Fibroblast of lung (primary cell): ENCODE measurements at regions not wholly inside any gene's neighbourhood (a gene's known extent, or its start where the extent isn't known, plus 50 kb on each side); places are given as distances from the start of the nearest gene placed in this dataset.

Experiments used
- DNase-seq, 2 donors: peaks; one replicate each; pipeline versions ENCODE4 v3.0.0 to v3.0.0-alpha.2; 2010; ENCODE audit warnings: low read depth in 2 of 2
- H2AFZ ChIP-seq: 2 replicates; pipeline ENCODE4 v1.5.1; 2012; ENCODE audit warnings: low read length, control low read depth, inconsistent platforms
- H3K27ac ChIP-seq: 2 replicates; pipeline ENCODE4 v1.5.1; 2011; ENCODE audit warnings: low read length, control low read depth; ENCODE audit not compliant: insufficient read depth
- H3K27me3 ChIP-seq: 2 replicates; pipeline ENCODE4 v1.5.1; 2011; ENCODE audit warnings: mild to moderate bottlenecking, low read length; ENCODE audit not compliant: control insufficient read depth, insufficient read depth
- H3K36me3 ChIP-seq: 2 replicates; pipeline ENCODE4 v1.5.1; 2011; ENCODE audit warnings: low read length; ENCODE audit not compliant: control insufficient read depth, insufficient read depth
- H3K4me1 ChIP-seq: 2 replicates; pipeline ENCODE4 v1.5.1; 2011; ENCODE audit warnings: low read length; ENCODE audit not compliant: control insufficient read depth, insufficient read depth; ENCODE audit errors: extremely low read depth
- H3K4me2 ChIP-seq: 2 replicates; pipeline ENCODE4 v1.5.1; 2011; ENCODE audit warnings: low read length, control low read depth; ENCODE audit not compliant: insufficient read depth; ENCODE audit errors: extremely low read depth
- H3K4me3 ChIP-seq, 4 experiments: fragments of 200-600 bp in 1 of 4; sonication (generic) in 1 of 4; replicated peaks in 1 of 4; 2 replicates each; pipeline ENCODE4 v1.5.1; 2011 to 2016; ENCODE audit warnings: low read length in 4 of 4, low read depth in 3 of 4, mild to moderate bottlenecking in 3 of 4, control low read depth in 2 of 4, inconsistent platforms in 1 of 4, mixed read lengths in 1 of 4; ENCODE audit not compliant: insufficient read depth in 1 of 4; ENCODE audit errors: control extremely low read depth in 1 of 4
- H3K79me2 ChIP-seq: 2 replicates; pipeline ENCODE4 v1.5.1; 2012; ENCODE audit warnings: mild to moderate bottlenecking, low read length, inconsistent platforms; ENCODE audit not compliant: control insufficient read depth, insufficient read depth
- H3K9ac ChIP-seq: 2 replicates; pipeline ENCODE4 v1.5.1; 2011; ENCODE audit warnings: mild to moderate bottlenecking, low read length, control low read depth; ENCODE audit not compliant: insufficient read depth
- H3K9me3 ChIP-seq: 2 replicates; pipeline ENCODE4 v1.5.1; 2012; ENCODE audit warnings: low read depth, low read length; ENCODE audit not compliant: control insufficient read depth, insufficient read depth
- H4K20me1 ChIP-seq: 2 replicates; pipeline ENCODE4 v1.5.1; 2011; ENCODE audit warnings: low read length; ENCODE audit not compliant: control insufficient read depth, insufficient read depth; ENCODE audit errors: extremely low read depth
- EZH2 ChIP-seq: IDR thresholded peaks from 2 replicates; pipeline ENCODE4 v1.5.1; 2012; ENCODE audit warnings: low read length, control low read depth, mild to moderate bottlenecking; ENCODE audit errors: missing control alignments
- TF ChIP-seq, protein P1 (sequence below), 2 donors: IDR thresholded peaks in 1 of 2; conservative IDR thresholded peaks in 1 of 2; 1 replicate in 1 of 2; 2 replicates in 1 of 2; pipeline ENCODE4 v1.5.1; 2011 to 2012; ENCODE audit warnings: low read length in 2 of 2, control low read depth in 1 of 2, inconsistent platforms in 1 of 2, low read depth in 1 of 2, mild to moderate bottlenecking in 1 of 2

- H2AFZ ChIP-seq, result no peak overlapping the region
These were observed 235.6 kb upstream of the HNRNPA3 start for GRCh38 chr2:176976736-176977685.

GRCh38 chr2:176978921-176979320 lies 233.7 kb upstream of the HNRNPA3 start:
- Histone ChIP-seq H2AFZ (no peak overlapping the region), H3K79me2 (no peaks in the 10 kb centered on the region), H3K9ac (no peak overlapping the region), H3K27me3 (no peaks in the 10 kb centered on the region), H3K4me2 (no peak overlapping the region), H3K4me3 (no peak overlapping the region), H3K36me3 (no peaks in the 10 kb centered on the region), H4K20me1 (no peaks in the 10 kb centered on the region), H3K27ac (no peak overlapping the region), H3K9me3 (no peaks in the 10 kb centered on the region), H3K4me1 (no peaks in the 10 kb centered on the region)
- DNase-seq, result no peak
- TF ChIP-seq, protein P1, sequence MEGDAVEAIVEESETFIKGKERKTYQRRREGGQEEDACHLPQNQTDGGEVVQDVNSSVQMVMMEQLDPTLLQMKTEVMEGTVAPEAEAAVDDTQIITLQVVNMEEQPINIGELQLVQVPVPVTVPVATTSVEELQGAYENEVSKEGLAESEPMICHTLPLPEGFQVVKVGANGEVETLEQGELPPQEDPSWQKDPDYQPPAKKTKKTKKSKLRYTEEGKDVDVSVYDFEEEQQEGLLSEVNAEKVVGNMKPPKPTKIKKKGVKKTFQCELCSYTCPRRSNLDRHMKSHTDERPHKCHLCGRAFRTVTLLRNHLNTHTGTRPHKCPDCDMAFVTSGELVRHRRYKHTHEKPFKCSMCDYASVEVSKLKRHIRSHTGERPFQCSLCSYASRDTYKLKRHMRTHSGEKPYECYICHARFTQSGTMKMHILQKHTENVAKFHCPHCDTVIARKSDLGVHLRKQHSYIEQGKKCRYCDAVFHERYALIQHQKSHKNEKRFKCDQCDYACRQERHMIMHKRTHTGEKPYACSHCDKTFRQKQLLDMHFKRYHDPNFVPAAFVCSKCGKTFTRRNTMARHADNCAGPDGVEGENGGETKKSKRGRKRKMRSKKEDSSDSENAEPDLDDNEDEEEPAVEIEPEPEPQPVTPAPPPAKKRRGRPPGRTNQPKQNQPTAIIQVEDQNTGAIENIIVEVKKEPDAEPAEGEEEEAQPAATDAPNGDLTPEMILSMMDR (conservative IDR thresholded peaks at IDR 0.05 in 1 of 2, IDR thresholded peaks at IDR 0.05 in 1 of 2; ENCODE audit: low read depth in 1 of 2, low read length in 2 of 2), result no peak
- TF ChIP-seq EZH2, result no peak

More at GRCh38 chr2:176976736-176977685, 235.6 kb upstream of the HNRNPA3 start:
- no peak overlapping the region for H3K27ac ChIP-seq
- DNase-seq, result no peak
- H3K79me2 ChIP-seq, result no peaks in the 10 kb centered on the region
- no peak overlapping the region for H3K9ac ChIP-seq
- H3K27me3 ChIP-seq, result no peaks in the 10 kb centered on the region
- TF ChIP-seq, protein P1 (conservative IDR thresholded peaks at IDR 0.05 in 1 of 2, IDR thresholded peaks at IDR 0.05 in 1 of 2; ENCODE audit: low read depth in 1 of 2, low read length in 2 of 2), result no peak
- no peak for TF ChIP-seq EZH2
- no peaks in the 10 kb centered on the region for H3K4me1 ChIP-seq
- H3K4me2 ChIP-seq, result no peak overlapping the region
- no peak overlapping the region for H3K4me3 ChIP-seq
- no peaks in the 10 kb centered on the region for H4K20me1 ChIP-seq
- no peaks in the 10 kb centered on the region for H3K36me3 ChIP-seq
- H3K9me3 ChIP-seq, result no peaks in the 10 kb centered on the region

- TF ChIP-seq EZH2, result no peak
- DNase-seq, result no peak
- Histone ChIP-seq H3K79me2 (no peaks in the 10 kb centered on the region), H3K9me3 (no peaks in the 10 kb centered on the region), H2AFZ (no peak overlapping the region), H3K4me3 (no peak overlapping the region), H3K27ac (no peak overlapping the region), H3K4me1 (no peaks in the 10 kb centered on the region), H3K4me2 (no peak overlapping the region), H3K9ac (no peak overlapping the region), H3K36me3 (no peaks in the 10 kb centered on the region), H4K20me1 (no peaks in the 10 kb centered on the region), H3K27me3 (no peaks in the 10 kb centered on the region)
These were observed 232.4 kb upstream of the HNRNPA3 start for GRCh38 chr2:176979981-176980710.
